ENCODE measurements at regions not wholly inside any gene's neighbourhood (a gene's known extent, or its start where the extent isn't known, plus 50 kb on each side); places are given as distances from the start of the nearest gene placed in this dataset.
"Not testable (repeated sequence)": the region's sequence is repeated elsewhere in the genome, so short reads cannot be mapped to it uniquely, and the experiment has no call there.

GRCh38 chr2:145524303-145524702, 1004.4 kb upstream of the ZEB2 start:
- Histone ChIP-seq H3K4me2 (ENCODE audit: low read length) (no peak overlapping the region), H3K79me2 (no peaks in the 10 kb centered on the region), H3K4me3 (ENCODE audit: low read depth, low read length) (no peak overlapping the region), H3K36me3 (ENCODE audit: control insufficient read depth, insufficient read depth, low read length) (no peaks in the 10 kb centered on the region), H3K9ac (no peak overlapping the region), H3K4me1 (no peaks in the 10 kb centered on the region), H3K27me3 (ENCODE audit: control insufficient read depth, insufficient read depth, low read length) (no peaks in the 10 kb centered on the region), H3K9me3 (ENCODE audit: control insufficient read depth, low read length) (no peaks in the 10 kb centered on the region), H3K27ac (no peak overlapping the region), H2AFZ (no peak overlapping the region)
- TF ChIP-seq CTCF (IDR thresholded peaks at IDR 0.05) = no peak

GRCh38 chr2:145519254-145519653, 999.3 kb upstream of the ZEB2 start:
- H3K4me2 ChIP-seq (ENCODE audit: low read length); H3K79me2 ChIP-seq; H3K9ac ChIP-seq; H3K27me3 ChIP-seq (ENCODE audit: control insufficient read depth, insufficient read depth, low read length); H3K27ac ChIP-seq; H3K9me3 ChIP-seq (ENCODE audit: control insufficient read depth, low read length); H3K4me3 ChIP-seq (ENCODE audit: low read depth, low read length); H3K36me3 ChIP-seq (ENCODE audit: control insufficient read depth, insufficient read depth, low read length); H3K4me1 ChIP-seq; H2AFZ ChIP-seq: not testable (repeated sequence)

DNA sequence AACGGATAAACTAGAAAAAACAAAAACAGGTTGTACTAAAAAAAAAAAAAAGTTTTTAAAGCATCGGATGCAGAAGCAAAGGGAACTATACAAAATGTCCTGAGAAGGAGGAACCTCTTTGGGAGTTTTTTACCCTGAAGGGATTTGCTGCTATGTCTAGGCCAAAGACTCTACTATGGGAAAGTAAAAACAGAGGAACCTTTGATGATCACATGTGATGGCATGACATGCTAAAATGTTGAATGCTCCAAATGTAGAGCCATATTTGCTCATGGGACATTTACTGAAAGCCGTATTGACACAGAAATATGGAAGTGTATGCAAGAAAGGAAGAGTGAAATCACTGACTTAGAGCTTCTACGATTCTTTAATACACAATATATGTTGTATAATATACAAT, 992.0 kb upstream of the ZEB2 start:
- Histone ChIP-seq H3K9me3 (ENCODE audit: control insufficient read depth, low read length) (no peaks in the 10 kb centered on the region), H3K9ac (no peak overlapping the region), H2AFZ (no peak overlapping the region), H3K79me2 (no peaks in the 10 kb centered on the region), H3K4me3 (ENCODE audit: low read depth, low read length) (no peak overlapping the region), H3K27me3 (ENCODE audit: control insufficient read depth, insufficient read depth, low read length) (no peaks in the 10 kb centered on the region), H3K36me3 (ENCODE audit: control insufficient read depth, insufficient read depth, low read length) (no peaks in the 10 kb centered on the region), H3K4me1 (no peaks in the 10 kb centered on the region), H3K27ac (no peak overlapping the region), H3K4me2 (ENCODE audit: low read length) (no peak overlapping the region)
- no peak for TF ChIP-seq CTCF (IDR thresholded peaks at IDR 0.05)

- no peaks in the 10 kb centered on the region for H3K9me3 ChIP-seq (ENCODE audit: control insufficient read depth, low read length)
- no peak for TF ChIP-seq CTCF (IDR thresholded peaks at IDR 0.05)
- H3K9ac ChIP-seq = no peak overlapping the region
- no peak overlapping the region for H3K4me2 ChIP-seq (ENCODE audit: low read length)
- H3K27ac ChIP-seq = no peak overlapping the region
- no peaks in the 10 kb centered on the region for H3K27me3 ChIP-seq (ENCODE audit: control insufficient read depth, insufficient read depth, low read length)
- no peaks in the 10 kb centered on the region for H3K79me2 ChIP-seq
- no peak overlapping the region for H3K4me3 ChIP-seq (ENCODE audit: low read depth, low read length)
- no peaks in the 10 kb centered on the region for H3K4me1 ChIP-seq
- no peaks in the 10 kb centered on the region for H3K36me3 ChIP-seq (ENCODE audit: control insufficient read depth, insufficient read depth, low read length)
- H2AFZ ChIP-seq = no peak overlapping the region
These were observed 983.6 kb upstream of the ZEB2 start for GRCh38 chr2:145503511-145503910.

GRCh38 chr2:145501920-145502319, 982.0 kb upstream of the ZEB2 start:
- Histone ChIP-seq H3K4me3 (ENCODE audit: low read depth, low read length) (no peak overlapping the region), H3K79me2 (no peaks in the 10 kb centered on the region), H3K27ac (no peak overlapping the region), H3K27me3 (ENCODE audit: control insufficient read depth, insufficient read depth, low read length) (no peaks in the 10 kb centered on the region), H3K4me1 (no peaks in the 10 kb centered on the region), H2AFZ (no peak overlapping the region), H3K9ac (no peak overlapping the region), H3K4me2 (ENCODE audit: low read length) (no peak overlapping the region), H3K9me3 (ENCODE audit: control insufficient read depth, low read length) (no peaks in the 10 kb centered on the region), H3K36me3 (ENCODE audit: control insufficient read depth, insufficient read depth, low read length) (no peaks in the 10 kb centered on the region)
- TF ChIP-seq CTCF (IDR thresholded peaks at IDR 0.05) = no peak

Measured in parathyroid adenoma (tissue), 2 donors.